NCI-H2171 treated with DMSO at 0.1 percent for 48 hours (cell line): ENCODE measurements at regions not wholly inside any gene's neighbourhood (a gene's known extent, or its start where the extent isn't known, plus 50 kb on each side); places are given as distances from the start of the nearest gene placed in this dataset.
A peak's percentile ranks its signal among the peaks of the same experiment; 100 is the strongest.

Experiments used
- DNase-seq: peaks from one replicate; lab custom pipeline; 2025; lab: John Stamatoyannopoulos, UW

GRCh38 chr9:16133556-16134227 lies 580.8 kb downstream of the CCDC171 start:
- DNase-seq, result peak; percentile 5

DNA sequence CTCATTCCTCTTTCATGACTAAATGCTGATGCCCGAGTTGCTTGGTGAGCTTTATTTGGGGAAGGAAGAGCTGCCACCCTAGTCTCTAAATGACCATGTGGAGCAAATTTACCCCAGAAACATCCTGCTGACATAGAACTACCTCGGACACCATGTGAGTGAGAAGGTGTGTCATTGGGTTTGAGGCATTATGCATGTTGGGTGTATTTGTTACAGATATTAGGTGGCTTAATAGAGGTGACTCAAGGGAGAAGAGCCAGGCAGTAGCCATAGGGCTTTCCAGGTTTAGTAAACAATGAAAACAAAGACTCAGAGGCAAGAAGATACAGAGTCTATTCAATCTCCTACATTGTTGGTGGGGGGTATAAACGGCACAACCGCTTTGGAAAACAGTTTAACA lies 581.5 kb downstream of the CCDC171 start:
- no peak for DNase-seq

GRCh38 chr9:16135968-16136367 lies 583.1 kb downstream of the CCDC171 start:
- DNase-seq, result no peak

- no peak for DNase-seq
These were observed 583.6 kb downstream of the CCDC171 start for GRCh38 chr9:16136451-16136850.

DNA sequence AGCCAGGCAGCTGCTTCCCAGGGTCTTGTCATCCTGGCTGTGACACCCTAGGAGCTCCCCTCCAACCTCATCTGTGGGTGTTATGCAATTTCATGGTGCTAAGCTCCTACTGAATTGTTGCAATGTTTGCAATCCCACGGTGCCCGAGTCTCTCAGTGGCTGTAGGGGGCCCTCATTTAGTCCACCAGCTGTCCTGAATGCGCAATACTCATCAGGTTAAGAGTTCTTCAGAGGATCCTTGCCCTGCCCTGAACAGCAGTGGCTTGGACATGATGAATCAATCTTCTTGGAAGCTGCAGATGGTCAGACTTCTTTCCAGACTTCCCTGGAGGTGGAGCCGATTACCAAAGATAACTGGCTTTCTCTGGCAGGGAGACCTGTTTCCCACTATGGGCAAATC lies 584.1 kb downstream of the CCDC171 start:
- no peak for DNase-seq

DNA sequence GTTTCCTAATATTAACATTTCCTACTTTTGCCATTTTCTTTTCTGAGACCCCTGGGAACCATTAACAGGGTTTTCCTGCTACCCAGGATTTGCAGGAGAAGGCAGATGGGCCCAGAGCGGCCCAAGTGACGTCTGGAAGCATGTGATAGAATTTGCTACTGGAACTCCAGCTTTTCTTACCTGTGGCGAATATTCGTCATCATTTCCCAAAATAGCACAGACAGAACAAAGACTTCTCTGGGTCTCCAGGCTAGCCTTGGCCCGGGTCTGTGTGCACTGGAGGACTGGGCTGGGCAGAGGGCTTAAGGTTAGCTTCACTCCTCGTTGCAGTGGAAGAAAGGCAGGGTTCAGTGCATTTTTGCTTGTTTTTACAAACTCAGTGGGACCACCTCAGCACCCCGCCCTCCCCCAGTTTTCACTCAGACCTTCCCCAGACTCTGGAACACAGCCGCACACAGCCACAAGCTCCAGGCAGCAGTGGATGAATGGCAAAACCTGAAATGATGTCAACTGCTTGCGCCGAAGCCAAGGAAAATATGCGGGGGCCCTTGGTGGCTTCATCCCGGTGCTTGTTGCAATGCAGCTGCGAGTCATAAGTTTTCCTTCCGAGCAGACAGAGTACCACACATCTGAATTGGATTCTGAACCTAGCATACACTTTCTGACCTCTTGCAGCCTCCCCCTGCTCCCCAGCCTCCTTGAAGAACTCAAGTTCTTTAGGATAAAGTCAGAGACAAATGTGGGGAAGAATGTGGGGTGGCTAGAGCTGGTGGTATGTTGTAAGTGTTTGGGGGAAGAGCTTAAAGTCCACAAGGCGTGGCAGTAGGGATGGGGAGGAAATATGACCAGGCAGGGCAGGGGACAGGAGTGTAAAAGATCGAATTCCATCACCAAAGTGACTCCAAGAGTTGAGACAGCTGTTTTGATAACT lies 586.0 kb downstream of the CCDC171 start:
- no peak for DNase-seq

DNA sequence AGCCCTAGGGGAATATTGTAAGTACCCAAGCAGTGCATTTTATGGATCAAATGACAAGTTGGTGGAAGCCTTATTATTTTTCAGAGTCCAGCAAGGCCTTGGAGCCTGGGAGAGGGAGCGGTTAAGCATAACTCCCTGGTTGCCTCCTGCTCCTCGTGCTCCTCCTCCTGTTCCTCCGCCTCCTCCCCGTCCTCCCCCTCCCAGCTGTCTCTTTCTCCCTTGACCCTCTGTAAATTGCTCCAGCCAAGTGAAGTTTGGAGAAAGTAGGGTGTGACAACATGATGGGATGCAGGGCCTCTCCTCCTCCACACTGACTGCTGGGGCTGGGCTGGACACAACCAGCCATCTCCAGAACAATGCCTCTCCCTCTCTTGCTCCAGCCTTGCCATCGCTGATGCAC lies 586.9 kb downstream of the CCDC171 start:
- no peak for DNase-seq

- no peak for DNase-seq
These were observed 590.5 kb downstream of the CCDC171 start for GRCh38 chr9:16143310-16143709.

GRCh38 chr9:16143947-16144890 lies 591.4 kb downstream of the CCDC171 start:
- no peak for DNase-seq

GRCh38 chr9:16145196-16145950 lies 592.5 kb downstream of the CCDC171 start:
- DNase-seq, result peak; percentile 42

DNA sequence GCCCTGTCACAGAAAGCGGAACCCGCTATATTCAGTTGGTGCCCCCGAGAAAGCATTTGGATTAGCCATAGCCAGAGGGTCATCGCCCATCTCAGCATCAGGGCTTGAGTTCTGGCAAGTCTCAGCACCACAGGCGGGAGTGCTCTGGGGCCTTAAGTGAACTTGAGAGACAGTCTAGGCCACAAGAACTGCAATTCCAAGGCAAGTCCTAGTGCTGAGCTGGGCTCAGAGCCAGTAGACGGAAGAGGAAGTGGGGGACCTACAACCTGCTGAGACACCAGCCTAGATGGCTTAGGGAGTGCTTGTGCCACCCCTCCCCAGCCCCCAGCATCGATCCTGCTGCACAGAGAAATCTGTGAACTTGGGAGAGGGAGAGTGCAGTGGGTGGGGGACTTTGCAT lies 594.9 kb downstream of the CCDC171 start:
- DNase-seq, result no peak

GRCh38 chr9:16150501-16150900 lies 597.7 kb downstream of the CCDC171 start:
- DNase-seq, result no peak

GRCh38 chr9:16150938-16151650 lies 598.3 kb downstream of the CCDC171 start:
- no peak for DNase-seq

- no peak for DNase-seq
These were observed 599.6 kb downstream of the CCDC171 start for GRCh38 chr9:16152276-16153101.

GRCh38 chr9:16153221-16153620 lies 600.4 kb downstream of the CCDC171 start:
- DNase-seq, result no peak

DNA sequence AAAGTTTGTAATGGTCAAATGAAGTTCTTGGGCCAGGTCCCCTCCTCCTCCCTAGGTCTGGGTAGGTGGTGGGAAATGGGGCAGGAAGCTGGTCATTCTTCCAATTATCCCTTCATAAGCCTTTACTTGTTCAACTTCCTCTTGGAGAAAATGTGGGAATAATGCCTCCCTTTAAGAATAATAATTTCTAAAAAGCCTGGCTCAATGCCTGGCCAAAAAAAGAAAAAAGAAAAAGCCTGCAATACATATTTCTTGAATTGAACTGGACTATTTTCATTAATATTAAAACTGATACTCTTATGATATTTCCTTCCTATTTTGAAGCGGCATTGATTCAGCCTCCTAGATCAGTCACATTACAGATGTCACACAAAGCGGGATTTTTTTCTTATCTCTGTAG lies 600.9 kb downstream of the CCDC171 start:
- DNase-seq, result no peak

- no peak for DNase-seq
These were observed 601.8 kb downstream of the CCDC171 start for GRCh38 chr9:16154521-16155078.

GRCh38 chr9:16155878-16156277 lies 603.0 kb downstream of the CCDC171 start:
- no peak for DNase-seq

DNA sequence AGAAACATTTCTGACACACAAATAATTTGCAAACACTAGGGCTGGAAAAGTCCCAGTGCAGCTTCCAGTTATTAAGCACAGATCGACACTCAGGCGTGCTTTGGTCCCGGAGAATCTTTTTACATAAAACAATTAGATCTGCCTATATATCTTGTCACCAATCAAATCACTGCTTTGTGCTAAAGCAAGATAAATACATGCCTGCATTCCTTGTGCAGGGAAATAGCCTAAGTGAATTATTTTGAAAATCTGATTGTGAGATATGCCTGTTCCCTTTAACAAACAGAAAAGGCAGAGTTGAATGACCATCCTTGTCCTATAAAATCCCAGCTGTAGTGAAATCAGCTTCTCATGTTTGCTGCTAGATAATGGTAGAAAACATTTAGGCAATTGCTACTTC lies 604.4 kb downstream of the CCDC171 start:
- DNase-seq, result no peak

GRCh38 chr9:16157651-16158050 lies 604.8 kb downstream of the CCDC171 start:
- DNase-seq, result no peak
